WTC11 (cell line): ENCODE measurements at regions not wholly inside any gene's neighbourhood (a gene's known extent, or its start where the extent isn't known, plus 50 kb on each side); places are given as distances from the start of the nearest gene placed in this dataset.

Source experiments
- ATAC-seq: fragments of 200-7000 bp; cut with Tn5 transposase; 2 replicates; pipeline ENCODE4 v1.10.0; 2021; ENCODE audit warnings: mild to moderate bottlenecking, moderate library complexity
- CTCF ChIA-PET: fragments of 300-600 bp; sonication (Branson Sonifier 250); formaldehyde crosslinking; loops from one replicate; lab custom pipeline; 2021; ENCODE audit warnings: antibody characterized with exemption; lab: Charles Lee
- POLR2A ChIA-PET: fragments of 350-600 bp; sonication (Branson Sonifier 250); formaldehyde crosslinking; loops from one replicate; lab custom pipeline; 2021; ENCODE audit warnings: antibody characterized with exemption; lab: Charles Lee
- DNase-seq: peaks from one replicate; pipeline ENCODE4 v3.0.0; 2021; ENCODE audit warnings: low spot score
- H3K27ac Mint-ChIP-seq: 2 replicates; pipeline ENCODE4 v1.8.0; 2021; ENCODE audit warnings: mixed read lengths
- H3K27me3 Mint-ChIP-seq: 2 replicates; pipeline ENCODE4 v1.8.0; 2021; ENCODE audit warnings: low read depth, mild to moderate bottlenecking, moderate library complexity, mixed read lengths
- H3K36me3 Mint-ChIP-seq: 2 replicates; pipeline ENCODE4 v1.8.0; 2021; ENCODE audit warnings: mixed read lengths
- H3K4me1 Mint-ChIP-seq: 2 replicates; pipeline ENCODE4 v1.8.0; 2022; ENCODE audit warnings: mixed read lengths
- H3K4me3 Mint-ChIP-seq: 2 replicates; pipeline ENCODE4 v1.8.0; 2021; ENCODE audit warnings: mild to moderate bottlenecking, moderate library complexity, mixed read lengths
- H3K9me3 Mint-ChIP-seq: 2 replicates; pipeline ENCODE4 v1.8.0; 2021; ENCODE audit warnings: mixed read lengths
- ELF4 ChIP-seq: sonication (generic); formaldehyde crosslinking; IDR thresholded peaks from 2 replicates; pipeline ENCODE4 v1.8.1; 2022; ENCODE audit warnings: low read depth, mild to moderate bottlenecking, moderate library complexity, missing genetic modification reagents
- OVOL2 ChIP-seq: fragments of 250-450 bp; sonication (Bioruptor Pico); IDR thresholded peaks from 2 replicates; pipeline ENCODE4 v1.9.0; 2021; ENCODE audit warnings: mild to moderate bottlenecking, borderline replicate concordance
- RORB ChIP-seq: fragments of 250-450 bp; sonication (Bioruptor Pico); IDR thresholded peaks from 2 replicates; pipeline ENCODE4 v1.9.0; 2021; ENCODE audit warnings: mild to moderate bottlenecking
- ZNF416 ChIP-seq: fragments of 250-450 bp; sonication (Bioruptor Pico); IDR thresholded peaks from 2 replicates; pipeline ENCODE4 v1.9.0; 2021; ENCODE audit warnings: mild to moderate bottlenecking, inconsistent platforms
- ZNF671 ChIP-seq: fragments of 250-450 bp; sonication (Bioruptor Pico); IDR thresholded peaks from 2 replicates; pipeline ENCODE4 v1.8.0; 2021; ENCODE audit warnings: mild to moderate bottlenecking
- TF ChIP-seq, protein P1 (sequence below): sonication (generic); formaldehyde crosslinking; IDR thresholded peaks from 2 replicates; pipeline ENCODE4 v1.8.0; 2022; ENCODE audit warnings: missing genetic modification reagents
- TF ChIP-seq, protein P2 (sequence below): sonication (generic); formaldehyde crosslinking; IDR thresholded peaks from 2 replicates; pipeline ENCODE4 v1.8.0; 2023; ENCODE audit warnings: mild to moderate bottlenecking, missing genetic modification reagents
- TF ChIP-seq, protein P3 (sequence below): sonication (generic); formaldehyde crosslinking; conservative IDR thresholded peaks from 2 replicates; pipeline ENCODE4 v1.8.1; 2023; ENCODE audit warnings: mild to moderate bottlenecking, low read depth, missing genetic modification reagents, moderate library complexity
- TF ChIP-seq, protein P4 (sequence below): fragments of 250-450 bp; sonication (Bioruptor Pico); IDR thresholded peaks from 2 replicates; pipeline ENCODE4 v1.9.0; 2021; ENCODE audit warnings: moderate library complexity, mild to moderate bottlenecking, inconsistent platforms, borderline replicate concordance
- TF ChIP-seq, protein P5 (sequence below): sonication (generic); formaldehyde crosslinking; IDR thresholded peaks from 2 replicates; pipeline ENCODE4 v1.8.1; 2023; ENCODE audit warnings: mild to moderate bottlenecking, missing genetic modification reagents
- TF ChIP-seq, protein P6 (sequence below): sonication (generic); formaldehyde crosslinking; IDR thresholded peaks from 2 replicates; pipeline ENCODE4 v1.8.0; 2023; ENCODE audit warnings: missing genetic modification reagents, mild to moderate bottlenecking, borderline replicate concordance
- TF ChIP-seq, protein P7 (sequence below): sonication (generic); formaldehyde crosslinking; IDR thresholded peaks from 2 replicates; pipeline ENCODE4 v1.8.1; 2023; ENCODE audit warnings: mild to moderate bottlenecking, missing genetic modification reagents, borderline replicate concordance
- TF ChIP-seq, protein P8 (sequence below): sonication (generic); formaldehyde crosslinking; IDR thresholded peaks from 2 replicates; pipeline ENCODE4 v1.8.1; 2023; ENCODE audit warnings: mild to moderate bottlenecking, moderate library complexity, missing genetic modification reagents

DNA sequence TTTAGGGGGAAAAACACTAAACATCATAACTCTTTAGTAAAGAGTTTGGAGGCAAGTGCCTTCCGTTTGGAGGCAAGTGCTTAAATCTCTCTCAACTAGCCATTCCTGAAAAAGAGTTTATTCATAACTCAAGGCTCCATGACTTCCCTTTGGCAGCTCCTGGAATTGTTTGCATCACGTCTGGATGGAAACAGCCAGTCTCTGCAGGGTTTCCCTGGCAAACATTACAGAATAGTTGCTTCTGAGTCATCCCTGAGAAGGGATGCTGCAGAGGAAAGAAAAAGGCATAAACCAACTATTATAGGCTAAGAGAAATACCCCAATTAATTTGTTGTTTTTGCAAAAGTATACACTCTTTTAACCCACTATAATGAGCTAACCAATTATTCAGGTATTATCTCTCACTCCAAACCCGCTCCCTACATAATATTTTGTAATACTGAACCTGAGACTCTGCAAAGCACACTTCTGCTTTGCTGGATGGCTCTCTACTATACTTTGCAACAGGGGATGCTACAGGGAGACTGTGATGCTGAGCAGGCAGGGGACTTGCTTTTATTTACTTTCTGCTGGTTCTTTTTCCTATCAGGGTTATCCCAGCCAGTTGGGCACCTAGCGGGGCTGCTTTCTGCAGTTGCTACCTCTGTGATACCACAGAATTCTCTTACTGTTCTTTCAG is 497.7 kb downstream of the FUT8 start:
- no peak overlapping the region; the same call in 1 of the 2 replicates for H3K27ac Mint-ChIP-seq
- ChIA-PET POLR2A (no interaction called here), CTCF (interaction anchor here (1.0 kb wide), 2 partner anchors 51 to 86 kb away, joined by 3 read pairs; no protein-coding TSS in a partner anchor)
- DNase-seq (no peak), ATAC-seq (peak; percentile 28; the same call in 1 of the 2 replicates)
- H3K4me1 Mint-ChIP-seq, result peaks cover 13% of the 10 kb centered on the region
- no peaks in the 10 kb centered on the region for H3K36me3 Mint-ChIP-seq
- H3K4me3 Mint-ChIP-seq, result no peak overlapping the region
- H3K27me3 Mint-ChIP-seq, result no peaks in the 10 kb centered on the region
- H3K9me3 Mint-ChIP-seq, result no peaks in the 10 kb centered on the region
- TF ChIP-seq RORB (CRISPR knock-in tag) (no peak), OVOL2 (CRISPR knock-in tag) (no peak), ZNF671 (CRISPR knock-in tag) (no peak), ELF4 (CRISPR knock-in tag) (no peak), ZNF416 (CRISPR knock-in tag) (no peak)
- TF ChIP-seq, protein P1, sequence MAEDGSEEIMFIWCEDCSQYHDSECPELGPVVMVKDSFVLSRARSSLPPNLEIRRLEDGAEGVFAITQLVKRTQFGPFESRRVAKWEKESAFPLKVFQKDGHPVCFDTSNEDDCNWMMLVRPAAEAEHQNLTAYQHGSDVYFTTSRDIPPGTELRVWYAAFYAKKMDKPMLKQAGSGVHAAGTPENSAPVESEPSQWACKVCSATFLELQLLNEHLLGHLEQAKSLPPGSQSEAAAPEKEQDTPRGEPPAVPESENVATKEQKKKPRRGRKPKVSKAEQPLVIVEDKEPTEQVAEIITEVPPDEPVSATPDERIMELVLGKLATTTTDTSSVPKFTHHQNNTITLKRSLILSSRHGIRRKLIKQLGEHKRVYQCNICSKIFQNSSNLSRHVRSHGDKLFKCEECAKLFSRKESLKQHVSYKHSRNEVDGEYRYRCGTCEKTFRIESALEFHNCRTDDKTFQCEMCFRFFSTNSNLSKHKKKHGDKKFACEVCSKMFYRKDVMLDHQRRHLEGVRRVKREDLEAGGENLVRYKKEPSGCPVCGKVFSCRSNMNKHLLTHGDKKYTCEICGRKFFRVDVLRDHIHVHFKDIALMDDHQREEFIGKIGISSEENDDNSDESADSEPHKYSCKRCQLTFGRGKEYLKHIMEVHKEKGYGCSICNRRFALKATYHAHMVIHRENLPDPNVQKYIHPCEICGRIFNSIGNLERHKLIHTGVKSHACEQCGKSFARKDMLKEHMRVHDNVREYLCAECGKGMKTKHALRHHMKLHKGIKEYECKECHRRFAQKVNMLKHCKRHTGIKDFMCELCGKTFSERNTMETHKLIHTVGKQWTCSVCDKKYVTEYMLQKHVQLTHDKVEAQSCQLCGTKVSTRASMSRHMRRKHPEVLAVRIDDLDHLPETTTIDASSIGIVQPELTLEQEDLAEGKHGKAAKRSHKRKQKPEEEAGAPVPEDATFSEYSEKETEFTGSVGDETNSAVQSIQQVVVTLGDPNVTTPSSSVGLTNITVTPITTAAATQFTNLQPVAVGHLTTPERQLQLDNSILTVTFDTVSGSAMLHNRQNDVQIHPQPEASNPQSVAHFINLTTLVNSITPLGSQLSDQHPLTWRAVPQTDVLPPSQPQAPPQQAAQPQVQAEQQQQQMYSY (CRISPR knock-in tag), result no peak
- TF ChIP-seq, protein P2, sequence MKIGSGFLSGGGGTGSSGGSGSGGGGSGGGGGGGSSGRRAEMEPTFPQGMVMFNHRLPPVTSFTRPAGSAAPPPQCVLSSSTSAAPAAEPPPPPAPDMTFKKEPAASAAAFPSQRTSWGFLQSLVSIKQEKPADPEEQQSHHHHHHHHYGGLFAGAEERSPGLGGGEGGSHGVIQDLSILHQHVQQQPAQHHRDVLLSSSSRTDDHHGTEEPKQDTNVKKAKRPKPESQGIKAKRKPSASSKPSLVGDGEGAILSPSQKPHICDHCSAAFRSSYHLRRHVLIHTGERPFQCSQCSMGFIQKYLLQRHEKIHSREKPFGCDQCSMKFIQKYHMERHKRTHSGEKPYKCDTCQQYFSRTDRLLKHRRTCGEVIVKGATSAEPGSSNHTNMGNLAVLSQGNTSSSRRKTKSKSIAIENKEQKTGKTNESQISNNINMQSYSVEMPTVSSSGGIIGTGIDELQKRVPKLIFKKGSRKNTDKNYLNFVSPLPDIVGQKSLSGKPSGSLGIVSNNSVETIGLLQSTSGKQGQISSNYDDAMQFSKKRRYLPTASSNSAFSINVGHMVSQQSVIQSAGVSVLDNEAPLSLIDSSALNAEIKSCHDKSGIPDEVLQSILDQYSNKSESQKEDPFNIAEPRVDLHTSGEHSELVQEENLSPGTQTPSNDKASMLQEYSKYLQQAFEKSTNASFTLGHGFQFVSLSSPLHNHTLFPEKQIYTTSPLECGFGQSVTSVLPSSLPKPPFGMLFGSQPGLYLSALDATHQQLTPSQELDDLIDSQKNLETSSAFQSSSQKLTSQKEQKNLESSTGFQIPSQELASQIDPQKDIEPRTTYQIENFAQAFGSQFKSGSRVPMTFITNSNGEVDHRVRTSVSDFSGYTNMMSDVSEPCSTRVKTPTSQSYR (CRISPR knock-in tag), result no peak
- TF ChIP-seq, protein P3, sequence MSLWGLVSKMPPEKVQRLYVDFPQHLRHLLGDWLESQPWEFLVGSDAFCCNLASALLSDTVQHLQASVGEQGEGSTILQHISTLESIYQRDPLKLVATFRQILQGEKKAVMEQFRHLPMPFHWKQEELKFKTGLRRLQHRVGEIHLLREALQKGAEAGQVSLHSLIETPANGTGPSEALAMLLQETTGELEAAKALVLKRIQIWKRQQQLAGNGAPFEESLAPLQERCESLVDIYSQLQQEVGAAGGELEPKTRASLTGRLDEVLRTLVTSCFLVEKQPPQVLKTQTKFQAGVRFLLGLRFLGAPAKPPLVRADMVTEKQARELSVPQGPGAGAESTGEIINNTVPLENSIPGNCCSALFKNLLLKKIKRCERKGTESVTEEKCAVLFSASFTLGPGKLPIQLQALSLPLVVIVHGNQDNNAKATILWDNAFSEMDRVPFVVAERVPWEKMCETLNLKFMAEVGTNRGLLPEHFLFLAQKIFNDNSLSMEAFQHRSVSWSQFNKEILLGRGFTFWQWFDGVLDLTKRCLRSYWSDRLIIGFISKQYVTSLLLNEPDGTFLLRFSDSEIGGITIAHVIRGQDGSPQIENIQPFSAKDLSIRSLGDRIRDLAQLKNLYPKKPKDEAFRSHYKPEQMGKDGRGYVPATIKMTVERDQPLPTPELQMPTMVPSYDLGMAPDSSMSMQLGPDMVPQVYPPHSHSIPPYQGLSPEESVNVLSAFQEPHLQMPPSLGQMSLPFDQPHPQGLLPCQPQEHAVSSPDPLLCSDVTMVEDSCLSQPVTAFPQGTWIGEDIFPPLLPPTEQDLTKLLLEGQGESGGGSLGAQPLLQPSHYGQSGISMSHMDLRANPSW (CRISPR knock-in tag), result no peak
- TF ChIP-seq, protein P4, sequence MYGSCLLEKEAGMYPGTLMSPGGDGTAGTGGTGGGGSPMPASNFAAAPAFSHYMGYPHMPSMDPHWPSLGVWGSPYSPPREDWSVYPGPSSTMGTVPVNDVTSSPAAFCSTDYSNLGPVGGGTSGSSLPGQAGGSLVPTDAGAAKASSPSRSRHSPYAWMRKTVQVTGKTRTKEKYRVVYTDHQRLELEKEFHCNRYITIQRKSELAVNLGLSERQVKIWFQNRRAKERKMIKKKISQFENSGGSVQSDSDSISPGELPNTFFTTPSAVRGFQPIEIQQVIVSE, result no peak
- TF ChIP-seq, protein P5, sequence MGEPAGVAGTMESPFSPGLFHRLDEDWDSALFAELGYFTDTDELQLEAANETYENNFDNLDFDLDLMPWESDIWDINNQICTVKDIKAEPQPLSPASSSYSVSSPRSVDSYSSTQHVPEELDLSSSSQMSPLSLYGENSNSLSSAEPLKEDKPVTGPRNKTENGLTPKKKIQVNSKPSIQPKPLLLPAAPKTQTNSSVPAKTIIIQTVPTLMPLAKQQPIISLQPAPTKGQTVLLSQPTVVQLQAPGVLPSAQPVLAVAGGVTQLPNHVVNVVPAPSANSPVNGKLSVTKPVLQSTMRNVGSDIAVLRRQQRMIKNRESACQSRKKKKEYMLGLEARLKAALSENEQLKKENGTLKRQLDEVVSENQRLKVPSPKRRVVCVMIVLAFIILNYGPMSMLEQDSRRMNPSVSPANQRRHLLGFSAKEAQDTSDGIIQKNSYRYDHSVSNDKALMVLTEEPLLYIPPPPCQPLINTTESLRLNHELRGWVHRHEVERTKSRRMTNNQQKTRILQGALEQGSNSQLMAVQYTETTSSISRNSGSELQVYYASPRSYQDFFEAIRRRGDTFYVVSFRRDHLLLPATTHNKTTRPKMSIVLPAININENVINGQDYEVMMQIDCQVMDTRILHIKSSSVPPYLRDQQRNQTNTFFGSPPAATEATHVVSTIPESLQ, result no peak
- TF ChIP-seq, protein P6, sequence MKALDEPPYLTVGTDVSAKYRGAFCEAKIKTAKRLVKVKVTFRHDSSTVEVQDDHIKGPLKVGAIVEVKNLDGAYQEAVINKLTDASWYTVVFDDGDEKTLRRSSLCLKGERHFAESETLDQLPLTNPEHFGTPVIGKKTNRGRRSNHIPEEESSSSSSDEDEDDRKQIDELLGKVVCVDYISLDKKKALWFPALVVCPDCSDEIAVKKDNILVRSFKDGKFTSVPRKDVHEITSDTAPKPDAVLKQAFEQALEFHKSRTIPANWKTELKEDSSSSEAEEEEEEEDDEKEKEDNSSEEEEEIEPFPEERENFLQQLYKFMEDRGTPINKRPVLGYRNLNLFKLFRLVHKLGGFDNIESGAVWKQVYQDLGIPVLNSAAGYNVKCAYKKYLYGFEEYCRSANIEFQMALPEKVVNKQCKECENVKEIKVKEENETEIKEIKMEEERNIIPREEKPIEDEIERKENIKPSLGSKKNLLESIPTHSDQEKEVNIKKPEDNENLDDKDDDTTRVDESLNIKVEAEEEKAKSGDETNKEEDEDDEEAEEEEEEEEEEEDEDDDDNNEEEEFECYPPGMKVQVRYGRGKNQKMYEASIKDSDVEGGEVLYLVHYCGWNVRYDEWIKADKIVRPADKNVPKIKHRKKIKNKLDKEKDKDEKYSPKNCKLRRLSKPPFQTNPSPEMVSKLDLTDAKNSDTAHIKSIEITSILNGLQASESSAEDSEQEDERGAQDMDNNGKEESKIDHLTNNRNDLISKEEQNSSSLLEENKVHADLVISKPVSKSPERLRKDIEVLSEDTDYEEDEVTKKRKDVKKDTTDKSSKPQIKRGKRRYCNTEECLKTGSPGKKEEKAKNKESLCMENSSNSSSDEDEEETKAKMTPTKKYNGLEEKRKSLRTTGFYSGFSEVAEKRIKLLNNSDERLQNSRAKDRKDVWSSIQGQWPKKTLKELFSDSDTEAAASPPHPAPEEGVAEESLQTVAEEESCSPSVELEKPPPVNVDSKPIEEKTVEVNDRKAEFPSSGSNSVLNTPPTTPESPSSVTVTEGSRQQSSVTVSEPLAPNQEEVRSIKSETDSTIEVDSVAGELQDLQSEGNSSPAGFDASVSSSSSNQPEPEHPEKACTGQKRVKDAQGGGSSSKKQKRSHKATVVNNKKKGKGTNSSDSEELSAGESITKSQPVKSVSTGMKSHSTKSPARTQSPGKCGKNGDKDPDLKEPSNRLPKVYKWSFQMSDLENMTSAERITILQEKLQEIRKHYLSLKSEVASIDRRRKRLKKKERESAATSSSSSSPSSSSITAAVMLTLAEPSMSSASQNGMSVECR (CRISPR knock-in tag), result no peak
- TF ChIP-seq, protein P7, sequence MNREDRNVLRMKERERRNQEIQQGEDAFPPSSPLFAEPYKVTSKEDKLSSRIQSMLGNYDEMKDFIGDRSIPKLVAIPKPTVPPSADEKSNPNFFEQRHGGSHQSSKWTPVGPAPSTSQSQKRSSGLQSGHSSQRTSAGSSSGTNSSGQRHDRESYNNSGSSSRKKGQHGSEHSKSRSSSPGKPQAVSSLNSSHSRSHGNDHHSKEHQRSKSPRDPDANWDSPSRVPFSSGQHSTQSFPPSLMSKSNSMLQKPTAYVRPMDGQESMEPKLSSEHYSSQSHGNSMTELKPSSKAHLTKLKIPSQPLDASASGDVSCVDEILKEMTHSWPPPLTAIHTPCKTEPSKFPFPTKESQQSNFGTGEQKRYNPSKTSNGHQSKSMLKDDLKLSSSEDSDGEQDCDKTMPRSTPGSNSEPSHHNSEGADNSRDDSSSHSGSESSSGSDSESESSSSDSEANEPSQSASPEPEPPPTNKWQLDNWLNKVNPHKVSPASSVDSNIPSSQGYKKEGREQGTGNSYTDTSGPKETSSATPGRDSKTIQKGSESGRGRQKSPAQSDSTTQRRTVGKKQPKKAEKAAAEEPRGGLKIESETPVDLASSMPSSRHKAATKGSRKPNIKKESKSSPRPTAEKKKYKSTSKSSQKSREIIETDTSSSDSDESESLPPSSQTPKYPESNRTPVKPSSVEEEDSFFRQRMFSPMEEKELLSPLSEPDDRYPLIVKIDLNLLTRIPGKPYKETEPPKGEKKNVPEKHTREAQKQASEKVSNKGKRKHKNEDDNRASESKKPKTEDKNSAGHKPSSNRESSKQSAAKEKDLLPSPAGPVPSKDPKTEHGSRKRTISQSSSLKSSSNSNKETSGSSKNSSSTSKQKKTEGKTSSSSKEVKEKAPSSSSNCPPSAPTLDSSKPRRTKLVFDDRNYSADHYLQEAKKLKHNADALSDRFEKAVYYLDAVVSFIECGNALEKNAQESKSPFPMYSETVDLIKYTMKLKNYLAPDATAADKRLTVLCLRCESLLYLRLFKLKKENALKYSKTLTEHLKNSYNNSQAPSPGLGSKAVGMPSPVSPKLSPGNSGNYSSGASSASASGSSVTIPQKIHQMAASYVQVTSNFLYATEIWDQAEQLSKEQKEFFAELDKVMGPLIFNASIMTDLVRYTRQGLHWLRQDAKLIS (CRISPR knock-in tag), result no peak
- TF ChIP-seq, protein P8, sequence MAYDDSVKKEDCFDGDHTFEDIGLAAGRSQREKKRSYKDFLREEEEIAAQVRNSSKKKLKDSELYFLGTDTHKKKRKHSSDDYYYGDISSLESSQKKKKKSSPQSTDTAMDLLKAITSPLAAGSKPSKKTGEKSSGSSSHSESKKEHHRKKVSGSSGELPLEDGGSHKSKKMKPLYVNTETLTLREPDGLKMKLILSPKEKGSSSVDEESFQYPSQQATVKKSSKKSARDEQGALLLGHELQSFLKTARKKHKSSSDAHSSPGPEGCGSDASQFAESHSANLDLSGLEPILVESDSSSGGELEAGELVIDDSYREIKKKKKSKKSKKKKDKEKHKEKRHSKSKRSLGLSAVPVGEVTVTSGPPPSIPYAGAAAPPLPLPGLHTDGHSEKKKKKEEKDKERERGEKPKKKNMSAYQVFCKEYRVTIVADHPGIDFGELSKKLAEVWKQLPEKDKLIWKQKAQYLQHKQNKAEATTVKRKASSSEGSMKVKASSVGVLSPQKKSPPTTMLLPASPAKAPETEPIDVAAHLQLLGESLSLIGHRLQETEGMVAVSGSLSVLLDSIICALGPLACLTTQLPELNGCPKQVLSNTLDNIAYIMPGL, result no peak
